ENCODE measurements at regions not wholly inside any gene's neighbourhood (a gene's known extent, or its start where the extent isn't known, plus 50 kb on each side); places are given as distances from the start of the nearest gene placed in this dataset.

GRCh38 chr7:86049910-86050309 lies 593.8 kb upstream of the GRM3 start:
- no peak for TF ChIP-seq CTCF (IDR thresholded peaks at IDR 0.05)
- no peak for TF ChIP-seq POLR2A (IDR thresholded peaks at IDR 0.05)
- no peak for TF ChIP-seq EP300 (IDR thresholded peaks at IDR 0.05)
